ENCODE measurements at regions not wholly inside any gene's neighbourhood (a gene's known extent, or its start where the extent isn't known, plus 50 kb on each side); places are given as distances from the start of the nearest gene placed in this dataset.

DNA sequence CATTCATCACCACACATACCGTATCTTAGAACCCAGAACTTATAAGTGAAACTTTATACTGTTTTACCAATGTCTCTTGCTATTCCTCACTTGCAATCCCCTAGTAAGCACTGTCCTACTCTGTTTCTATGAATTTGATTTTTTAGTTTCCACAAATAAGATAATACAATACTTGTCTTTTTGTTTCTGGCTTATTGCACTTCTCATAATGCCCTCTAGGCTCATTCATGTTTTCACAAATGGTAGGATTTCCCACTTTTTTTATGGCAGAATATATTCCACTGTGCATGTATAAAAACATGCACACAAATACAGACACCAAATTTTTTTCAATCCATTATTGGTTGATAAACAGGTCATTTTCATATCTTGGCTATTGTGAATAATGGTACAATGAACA is 1742.3 kb upstream of the NUDT12 start:
- WGBS, 5 donors, result 88 to 100% (median 95%) methylated on average over 1 of the region's 1 CpG
- no peak overlapping the region for H3K27ac ChIP-seq
- no peaks in the 10 kb centered on the region for H3K4me1 ChIP-seq
- no peaks in the 10 kb centered on the region for H3K36me3 ChIP-seq
- TF ChIP-seq POLR2A (IDR thresholded peaks at IDR 0.05), result no peak
- no peak for TF ChIP-seq POLR2AphosphoS5 (IDR thresholded peaks at IDR 0.05)
- H3K9me3 ChIP-seq, result no peaks in the 10 kb centered on the region
- no peak for DNase-seq
- H3K4me3 ChIP-seq, result no peak overlapping the region
- H3K27me3 ChIP-seq, result no peaks in the 10 kb centered on the region
- intact Hi-C loops (cut with DNase I; ENCODE audit: low total_unique reads), result no loop called here

DNA sequence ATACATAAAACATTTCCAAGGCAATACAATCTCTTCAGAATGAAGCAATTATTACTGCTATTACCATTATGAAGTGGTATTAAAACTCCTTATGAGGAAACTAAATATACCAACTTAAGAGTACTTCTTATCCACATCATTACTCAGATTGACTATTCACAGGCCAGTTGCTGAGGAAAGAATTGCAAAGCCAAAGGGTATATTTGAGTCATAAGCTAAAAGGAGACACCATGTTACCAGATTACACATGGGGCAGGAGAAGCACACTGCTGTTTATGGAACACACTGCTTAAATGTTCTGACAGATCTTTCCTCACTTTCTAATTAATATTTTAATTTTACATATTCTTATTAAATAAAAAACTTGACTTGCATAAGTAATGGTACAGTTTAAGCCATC is 1726.4 kb upstream of the NUDT12 start:
- intact Hi-C loops (cut with DNase I; ENCODE audit: low total_unique reads), result no loop called here
- Histone ChIP-seq H3K27ac (no peak overlapping the region), H3K36me3 (no peaks in the 10 kb centered on the region), H3K4me3 (no peak overlapping the region), H3K27me3 (no peaks in the 10 kb centered on the region), H3K4me1 (no peaks in the 10 kb centered on the region), H3K9me3 (no peaks in the 10 kb centered on the region)
- no peak for DNase-seq
- TF ChIP-seq, protein P1, sequence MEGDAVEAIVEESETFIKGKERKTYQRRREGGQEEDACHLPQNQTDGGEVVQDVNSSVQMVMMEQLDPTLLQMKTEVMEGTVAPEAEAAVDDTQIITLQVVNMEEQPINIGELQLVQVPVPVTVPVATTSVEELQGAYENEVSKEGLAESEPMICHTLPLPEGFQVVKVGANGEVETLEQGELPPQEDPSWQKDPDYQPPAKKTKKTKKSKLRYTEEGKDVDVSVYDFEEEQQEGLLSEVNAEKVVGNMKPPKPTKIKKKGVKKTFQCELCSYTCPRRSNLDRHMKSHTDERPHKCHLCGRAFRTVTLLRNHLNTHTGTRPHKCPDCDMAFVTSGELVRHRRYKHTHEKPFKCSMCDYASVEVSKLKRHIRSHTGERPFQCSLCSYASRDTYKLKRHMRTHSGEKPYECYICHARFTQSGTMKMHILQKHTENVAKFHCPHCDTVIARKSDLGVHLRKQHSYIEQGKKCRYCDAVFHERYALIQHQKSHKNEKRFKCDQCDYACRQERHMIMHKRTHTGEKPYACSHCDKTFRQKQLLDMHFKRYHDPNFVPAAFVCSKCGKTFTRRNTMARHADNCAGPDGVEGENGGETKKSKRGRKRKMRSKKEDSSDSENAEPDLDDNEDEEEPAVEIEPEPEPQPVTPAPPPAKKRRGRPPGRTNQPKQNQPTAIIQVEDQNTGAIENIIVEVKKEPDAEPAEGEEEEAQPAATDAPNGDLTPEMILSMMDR (IDR thresholded peaks at IDR 0.05), result no peak
- TF ChIP-seq POLR2AphosphoS5 (IDR thresholded peaks at IDR 0.05) (no peak), EP300 (IDR thresholded peaks at IDR 0.05) (no peak), POLR2A (IDR thresholded peaks at IDR 0.05) (no peak)

DNA sequence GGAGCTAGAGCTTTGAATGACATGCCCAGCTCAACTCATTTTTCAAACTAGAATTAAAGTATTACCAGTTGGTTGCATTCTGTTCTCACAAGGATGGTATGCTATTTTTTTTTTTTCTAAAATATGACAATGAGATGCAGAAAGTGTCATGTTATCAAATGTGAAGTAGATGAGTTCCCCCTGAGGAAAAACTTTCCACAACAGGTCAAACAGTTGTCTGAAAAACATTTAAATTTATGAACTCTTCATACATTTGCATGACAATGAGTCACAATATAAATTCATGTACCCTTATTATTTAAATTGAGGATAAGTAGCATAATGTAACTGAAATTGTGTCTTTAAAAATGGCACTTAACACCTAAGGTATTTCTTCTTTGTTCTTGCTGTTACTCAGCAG is 1720.5 kb upstream of the NUDT12 start:
- no peak overlapping the region for H3K27ac ChIP-seq
- no peak for TF ChIP-seq POLR2AphosphoS5 (IDR thresholded peaks at IDR 0.05)
- TF ChIP-seq, protein P1 (IDR thresholded peaks at IDR 0.05), result no peak
- intact Hi-C loops (cut with DNase I; ENCODE audit: low total_unique reads), result no loop called here

DNA sequence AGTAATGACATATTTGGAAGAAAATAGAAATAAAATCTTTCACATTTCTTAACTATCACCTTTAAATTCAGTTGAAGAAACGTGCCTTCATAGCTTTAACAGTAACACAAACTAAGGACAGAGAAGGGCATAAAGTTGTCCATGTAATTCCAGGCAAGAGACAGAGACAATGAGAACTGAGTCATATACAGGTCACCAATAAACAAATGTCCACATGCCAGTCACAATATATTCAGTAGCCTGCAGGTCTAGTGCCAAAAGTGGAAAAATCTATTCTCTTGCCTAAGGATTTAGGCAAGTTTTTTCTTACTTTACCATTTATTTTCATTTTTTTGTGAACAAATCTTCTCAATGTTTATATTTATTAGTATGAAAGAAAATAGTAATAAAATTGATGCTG is 1711.5 kb upstream of the NUDT12 start:
- H3K27ac ChIP-seq, result no peak overlapping the region
- no peaks in the 10 kb centered on the region for H3K4me1 ChIP-seq
- DNase-seq, result no peak
- H3K27me3 ChIP-seq, result no peaks in the 10 kb centered on the region
- intact Hi-C loops (cut with DNase I; ENCODE audit: low total_unique reads), result no loop called here
- 43 to 57% (median 48%) methylated on average over 1 of the region's 1 CpG for whole genome bisulfite sequencing, 5 donors
- no peak for TF ChIP-seq POLR2AphosphoS5 (IDR thresholded peaks at IDR 0.05)
- TF ChIP-seq, protein P1 (IDR thresholded peaks at IDR 0.05), result no peak
- no peak for TF ChIP-seq EP300 (IDR thresholded peaks at IDR 0.05)
- TF ChIP-seq POLR2A (IDR thresholded peaks at IDR 0.05), result no peak
- no peaks in the 10 kb centered on the region for H3K36me3 ChIP-seq
- no peak overlapping the region for H3K4me3 ChIP-seq
- no peaks in the 10 kb centered on the region for H3K9me3 ChIP-seq

More for the DNA sequence above, 1720.5 kb upstream of the NUDT12 start:
- Histone ChIP-seq H3K36me3 (no peaks in the 10 kb centered on the region), H3K4me1 (no peaks in the 10 kb centered on the region), H3K9me3 (no peaks in the 10 kb centered on the region), H3K27me3 (no peaks in the 10 kb centered on the region), H3K4me3 (no peak overlapping the region)
- DNase-seq, result no peak

DNA sequence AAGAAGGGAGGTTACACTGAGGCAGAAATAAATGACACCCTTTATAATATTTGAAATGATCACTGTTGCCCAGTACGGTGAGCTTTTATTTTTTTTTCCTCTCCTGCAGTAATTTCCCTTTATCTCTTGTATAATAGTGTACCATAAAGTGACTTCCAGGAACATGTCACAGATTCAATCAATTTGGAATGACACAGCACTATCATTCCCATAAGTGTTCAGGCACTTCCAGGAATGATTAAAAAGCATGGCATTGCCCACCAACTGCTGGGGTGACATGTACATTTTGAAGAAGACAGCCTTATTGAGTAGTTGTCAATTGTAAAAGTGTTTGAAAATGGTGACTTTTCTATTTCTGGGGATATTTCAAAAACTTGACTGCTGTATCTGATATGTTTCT is 1700.9 kb upstream of the NUDT12 start:
- no peaks in the 10 kb centered on the region for H3K9me3 ChIP-seq
- intact Hi-C loops (cut with DNase I; ENCODE audit: low total_unique reads), result no loop called here
- H3K4me3 ChIP-seq, result no peak overlapping the region
- H3K4me1 ChIP-seq, result no peaks in the 10 kb centered on the region
- H3K27ac ChIP-seq, result no peak overlapping the region
- no peaks in the 10 kb centered on the region for H3K27me3 ChIP-seq
- no peaks in the 10 kb centered on the region for H3K36me3 ChIP-seq
- TF ChIP-seq, protein P1 (IDR thresholded peaks at IDR 0.05), result no peak
- TF ChIP-seq POLR2AphosphoS5 (IDR thresholded peaks at IDR 0.05), result no peak
- no peak for TF ChIP-seq POLR2A (IDR thresholded peaks at IDR 0.05)
- no peak for TF ChIP-seq EP300 (IDR thresholded peaks at IDR 0.05)
- WGBS, 5 donors, result 70 to 78% (median 71%) methylated on average over 1 of the region's 1 CpG
- DNase-seq, result no peak

Measured in stomach (tissue), 8 donors.